ENCODE measurements at regions not wholly inside any gene's neighbourhood (a gene's known extent, or its start where the extent isn't known, plus 50 kb on each side); places are given as distances from the start of the nearest gene placed in this dataset.

DNA sequence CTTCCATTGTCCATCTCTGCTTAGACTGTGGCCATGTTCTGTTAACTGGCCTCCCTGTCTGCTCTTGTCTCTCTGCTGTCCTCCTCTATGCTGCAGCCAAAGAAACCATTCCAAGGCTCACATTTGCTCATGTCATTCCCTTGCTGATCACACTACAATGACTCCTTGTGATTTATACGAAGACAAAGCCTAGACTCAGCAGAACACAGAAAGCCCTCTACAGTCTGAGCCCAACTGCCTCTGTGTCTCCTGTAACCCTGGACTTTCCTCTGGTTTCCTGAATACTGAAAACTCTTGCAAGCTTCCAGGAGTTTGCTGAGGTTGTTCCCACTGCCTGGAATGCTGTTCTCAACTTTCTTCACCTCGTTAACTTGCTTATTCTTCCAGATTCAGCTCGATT is 191.8 kb downstream of the TMEM38B start:
- Histone ChIP-seq H3K4me1 (ENCODE audit: control insufficient read depth, insufficient read depth, low read length) (peaks cover 10% of the 10 kb centered on the region), H3K9me3 (ENCODE audit: control insufficient read depth, insufficient read depth, low read depth, low read length) (no peaks in the 10 kb centered on the region), H3K4me3 (ENCODE audit: low read depth, low read length) (no peak overlapping the region), H3K27ac (ENCODE audit: low read depth, low read length) (no peak overlapping the region), H3K27me3 (ENCODE audit: control insufficient read depth, insufficient read depth, low read length) (no peaks in the 10 kb centered on the region), H3K36me3 (ENCODE audit: control insufficient read depth, insufficient read depth, low read length) (no peaks in the 10 kb centered on the region), H3K9ac (ENCODE audit: low read length) (no peak overlapping the region)

GRCh38 chr9:105887679-105888078 is 193.3 kb downstream of the TMEM38B start:
- no peaks in the 10 kb centered on the region for H3K36me3 ChIP-seq (ENCODE audit: control insufficient read depth, insufficient read depth, low read length)
- H3K9me3 ChIP-seq (ENCODE audit: control insufficient read depth, insufficient read depth, low read depth, low read length) = no peaks in the 10 kb centered on the region
- H3K4me3 ChIP-seq (ENCODE audit: low read depth, low read length) = no peak overlapping the region
- H3K27me3 ChIP-seq (ENCODE audit: control insufficient read depth, insufficient read depth, low read length) = no peaks in the 10 kb centered on the region
- H3K4me1 ChIP-seq (ENCODE audit: control insufficient read depth, insufficient read depth, low read length) = peaks cover 10% of the 10 kb centered on the region
- H3K27ac ChIP-seq (ENCODE audit: low read depth, low read length) = no peak overlapping the region
- H3K9ac ChIP-seq (ENCODE audit: low read length) = no peak overlapping the region

DNA sequence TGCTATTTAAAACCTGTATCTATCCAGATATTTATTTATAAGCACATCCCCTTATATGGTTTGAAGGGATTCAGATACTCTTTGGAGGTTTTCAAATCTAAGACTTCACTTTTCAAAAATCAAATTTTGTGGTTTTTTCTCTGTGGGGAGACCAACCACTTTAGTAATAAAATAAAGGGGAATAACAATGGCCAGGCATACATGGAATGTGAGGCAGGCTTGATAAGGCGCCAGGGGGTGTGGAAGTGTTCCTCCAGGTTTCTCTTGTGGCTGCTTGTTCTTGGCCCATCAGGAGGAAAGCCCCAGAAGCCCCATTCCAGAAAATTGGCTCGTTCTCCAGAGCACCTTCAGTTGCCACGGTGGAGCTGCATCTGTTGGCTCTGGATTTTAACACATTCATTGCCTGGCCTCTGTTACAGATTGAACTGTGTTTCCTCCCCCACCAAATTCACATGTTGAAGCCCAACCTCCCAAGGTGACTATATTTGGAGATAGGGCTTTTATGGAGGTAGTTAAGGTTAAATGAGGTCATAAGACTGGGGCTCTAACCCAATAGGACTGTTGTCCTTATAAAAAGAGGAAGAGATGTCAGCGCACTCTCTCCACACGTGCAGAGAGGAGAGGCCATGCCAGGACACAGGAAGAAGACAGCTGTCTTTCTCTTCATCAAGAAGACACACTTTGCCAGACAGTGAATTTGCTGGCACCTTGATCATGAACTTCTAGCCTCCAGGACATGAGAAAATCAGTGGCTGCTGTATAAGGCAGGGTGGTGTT is 195.9 kb downstream of the TMEM38B start:
- H3K36me3 ChIP-seq (ENCODE audit: control insufficient read depth, insufficient read depth, low read length) = no peaks in the 10 kb centered on the region
- H3K27ac ChIP-seq (ENCODE audit: low read depth, low read length) = no peak overlapping the region
- H3K9me3 ChIP-seq (ENCODE audit: control insufficient read depth, insufficient read depth, low read depth, low read length) = no peaks in the 10 kb centered on the region
- H3K4me3 ChIP-seq (ENCODE audit: low read depth, low read length) = no peak overlapping the region
- peaks cover 10% of the 10 kb centered on the region for H3K4me1 ChIP-seq (ENCODE audit: control insufficient read depth, insufficient read depth, low read length)
- no peaks in the 10 kb centered on the region; the same call in 1 of the 2 replicates for H3K27me3 ChIP-seq (ENCODE audit: control insufficient read depth, insufficient read depth, low read length)
- no peak overlapping the region for H3K9ac ChIP-seq (ENCODE audit: low read length)

- no peaks in the 10 kb centered on the region for H3K9me3 ChIP-seq (ENCODE audit: control insufficient read depth, insufficient read depth, low read depth, low read length)
- no peaks in the 10 kb centered on the region for H3K36me3 ChIP-seq (ENCODE audit: control insufficient read depth, insufficient read depth, low read length)
- H3K27ac ChIP-seq (ENCODE audit: low read depth, low read length) = no peak overlapping the region
- H3K4me1 ChIP-seq (ENCODE audit: control insufficient read depth, insufficient read depth, low read length) = peaks cover 9% of the 10 kb centered on the region; the same call in 1 of the 2 replicates
- no peak overlapping the region for H3K4me3 ChIP-seq (ENCODE audit: low read depth, low read length)
- H3K9ac ChIP-seq (ENCODE audit: low read length) = no peak overlapping the region
- H3K27me3 ChIP-seq (ENCODE audit: control insufficient read depth, insufficient read depth, low read length) = no peaks in the 10 kb centered on the region
These were observed 205.8 kb downstream of the TMEM38B start for GRCh38 chr9:105900123-105900522.

- Histone ChIP-seq H3K36me3 (ENCODE audit: control insufficient read depth, insufficient read depth, low read length) (no peaks in the 10 kb centered on the region), H3K4me3 (ENCODE audit: low read depth, low read length) (no peak overlapping the region), H3K9ac (ENCODE audit: low read length) (no peak overlapping the region), H3K27ac (ENCODE audit: low read depth, low read length) (no peak overlapping the region), H3K4me1 (ENCODE audit: control insufficient read depth, insufficient read depth, low read length) (peaks cover 9% of the 10 kb centered on the region; the same call in 1 of the 2 replicates), H3K9me3 (ENCODE audit: control insufficient read depth, insufficient read depth, low read depth, low read length) (peaks cover 2% of the 10 kb centered on the region; the same call in 1 of the 2 replicates), H3K27me3 (ENCODE audit: control insufficient read depth, insufficient read depth, low read length) (no peaks in the 10 kb centered on the region)
These were observed 207.3 kb downstream of the TMEM38B start for GRCh38 chr9:105901514-105902109.

- H3K27me3 ChIP-seq (ENCODE audit: control insufficient read depth, insufficient read depth, low read length) = no peaks in the 10 kb centered on the region
- H3K4me1 ChIP-seq (ENCODE audit: control insufficient read depth, insufficient read depth, low read length) = peaks cover 32% of the 10 kb centered on the region
- H3K9me3 ChIP-seq (ENCODE audit: control insufficient read depth, insufficient read depth, low read depth, low read length) = peaks cover 4% of the 10 kb centered on the region; the same call in 1 of the 2 replicates
- no peak overlapping the region for H3K4me3 ChIP-seq (ENCODE audit: low read depth, low read length)
- no peak overlapping the region for H3K27ac ChIP-seq (ENCODE audit: low read depth, low read length)
- H3K9ac ChIP-seq (ENCODE audit: low read length) = no peak overlapping the region
- H3K36me3 ChIP-seq (ENCODE audit: control insufficient read depth, insufficient read depth, low read length) = no peaks in the 10 kb centered on the region
These were observed 213.7 kb downstream of the TMEM38B start for GRCh38 chr9:105908069-105908468.

DNA sequence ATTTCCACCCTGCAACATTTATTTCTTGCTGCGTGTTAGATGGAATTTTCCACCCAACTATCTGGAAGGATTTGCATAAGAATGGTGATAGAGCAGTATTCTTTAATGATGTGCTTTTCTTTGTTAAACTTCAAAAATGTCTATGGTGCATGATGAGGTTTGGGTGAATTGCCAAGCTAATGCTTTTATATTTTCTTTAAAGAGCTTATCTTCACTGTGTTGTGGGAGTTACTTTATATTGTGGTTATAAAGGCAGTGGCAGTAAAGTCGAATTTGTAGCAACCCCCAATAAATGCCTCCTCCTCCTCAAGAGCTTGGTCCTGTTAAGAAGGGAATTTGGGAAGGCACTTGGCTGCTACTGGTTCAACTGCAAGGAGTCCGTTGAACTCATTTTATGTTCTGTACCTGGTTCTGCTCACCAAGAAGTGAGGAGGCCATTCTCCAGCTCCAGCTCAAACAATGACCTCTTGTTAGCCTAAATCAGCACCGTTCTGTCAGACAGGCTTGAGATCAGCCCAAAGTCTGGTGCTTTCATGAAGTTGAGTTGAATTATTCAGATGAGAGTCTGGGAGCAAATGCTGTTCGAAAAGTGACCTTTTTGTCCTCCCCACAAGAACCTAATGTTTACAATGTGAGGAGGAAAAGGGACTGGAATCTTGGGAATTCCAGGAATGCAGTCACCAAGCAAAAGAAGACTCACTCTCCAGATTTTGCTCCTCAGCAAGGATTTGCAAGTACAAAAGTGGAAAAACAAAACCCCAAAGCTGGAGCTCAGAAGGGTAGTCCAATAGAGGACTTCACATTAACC is 217.0 kb downstream of the TMEM38B start:
- Histone ChIP-seq H3K4me1 (ENCODE audit: control insufficient read depth, insufficient read depth, low read length) (peaks cover 48% of the 10 kb centered on the region), H3K36me3 (ENCODE audit: control insufficient read depth, insufficient read depth, low read length) (no peaks in the 10 kb centered on the region), H3K4me3 (ENCODE audit: low read depth, low read length) (peak overlapping the region; percentile 40), H3K27me3 (ENCODE audit: control insufficient read depth, insufficient read depth, low read length) (no peaks in the 10 kb centered on the region), H3K27ac (ENCODE audit: low read depth, low read length) (peak overlapping the region; percentile 84), H3K9ac (ENCODE audit: low read length) (peak overlapping the region; percentile 60), H3K9me3 (ENCODE audit: control insufficient read depth, insufficient read depth, low read depth, low read length) (peaks cover 10% of the 10 kb centered on the region; the same call in 1 of the 2 replicates)

DNA sequence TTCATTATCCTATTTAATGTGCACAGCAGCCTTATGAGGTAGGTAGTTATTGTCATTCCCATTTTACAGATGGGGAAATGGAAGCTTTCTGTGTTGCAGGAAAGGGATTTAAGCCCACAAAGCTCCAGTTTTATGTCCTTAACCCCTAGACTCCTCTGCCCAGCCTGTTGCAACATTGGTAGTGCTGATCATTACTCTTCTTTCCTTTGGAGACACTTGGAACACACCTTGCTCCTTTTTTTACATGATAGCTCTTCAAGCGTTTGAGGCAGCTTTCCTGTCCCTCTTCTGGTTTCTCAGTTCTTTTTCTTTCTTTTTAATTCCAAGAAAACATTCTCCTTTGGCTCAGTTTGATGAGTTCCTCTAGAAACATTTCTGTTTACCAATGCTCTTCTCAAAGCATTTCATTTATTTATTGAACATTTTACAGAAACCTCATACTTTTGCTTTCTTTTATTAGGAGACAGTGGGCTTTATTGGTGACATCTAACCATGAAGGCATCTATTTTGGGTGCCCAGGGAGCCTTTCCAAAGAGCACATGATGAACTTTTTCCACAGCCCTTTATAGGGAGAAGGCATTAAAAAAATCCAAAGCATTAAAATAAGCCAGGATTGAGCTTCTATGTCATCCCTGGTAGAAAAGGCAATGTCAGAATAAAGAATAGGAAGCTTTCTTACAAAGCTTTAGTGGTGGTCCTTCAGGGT is 218.0 kb downstream of the TMEM38B start:
- Histone ChIP-seq H3K36me3 (ENCODE audit: control insufficient read depth, insufficient read depth, low read length) (no peaks in the 10 kb centered on the region), H3K4me1 (ENCODE audit: control insufficient read depth, insufficient read depth, low read length) (peaks cover 48% of the 10 kb centered on the region), H3K9ac (ENCODE audit: low read length) (peak overlapping the region; percentile 21), H3K27ac (ENCODE audit: low read depth, low read length) (peak overlapping the region; percentile 84), H3K27me3 (ENCODE audit: control insufficient read depth, insufficient read depth, low read length) (no peaks in the 10 kb centered on the region), H3K4me3 (ENCODE audit: low read depth, low read length) (peak overlapping the region; percentile 40; the same call in 1 of the 2 replicates), H3K9me3 (ENCODE audit: control insufficient read depth, insufficient read depth, low read depth, low read length) (0 out of 2 replicates have a peak, but pooled peaks cover 10% of the 10 kb centered on the region)

GRCh38 chr9:105912863-105913516 is 218.6 kb downstream of the TMEM38B start:
- no peak overlapping the region for H3K4me3 ChIP-seq (ENCODE audit: low read depth, low read length)
- peak overlapping the region; percentile 84; the same call in 1 of the 2 replicates for H3K27ac ChIP-seq (ENCODE audit: low read depth, low read length)
- H3K9ac ChIP-seq (ENCODE audit: low read length) = no peak overlapping the region
- no peaks in the 10 kb centered on the region for H3K36me3 ChIP-seq (ENCODE audit: control insufficient read depth, insufficient read depth, low read length)
- no peaks in the 10 kb centered on the region for H3K27me3 ChIP-seq (ENCODE audit: control insufficient read depth, insufficient read depth, low read length)
- H3K4me1 ChIP-seq (ENCODE audit: control insufficient read depth, insufficient read depth, low read length) = peaks cover 48% of the 10 kb centered on the region
- H3K9me3 ChIP-seq (ENCODE audit: control insufficient read depth, insufficient read depth, low read depth, low read length) = 0 out of 2 replicates have a peak, but pooled peaks cover 10% of the 10 kb centered on the region

DNA sequence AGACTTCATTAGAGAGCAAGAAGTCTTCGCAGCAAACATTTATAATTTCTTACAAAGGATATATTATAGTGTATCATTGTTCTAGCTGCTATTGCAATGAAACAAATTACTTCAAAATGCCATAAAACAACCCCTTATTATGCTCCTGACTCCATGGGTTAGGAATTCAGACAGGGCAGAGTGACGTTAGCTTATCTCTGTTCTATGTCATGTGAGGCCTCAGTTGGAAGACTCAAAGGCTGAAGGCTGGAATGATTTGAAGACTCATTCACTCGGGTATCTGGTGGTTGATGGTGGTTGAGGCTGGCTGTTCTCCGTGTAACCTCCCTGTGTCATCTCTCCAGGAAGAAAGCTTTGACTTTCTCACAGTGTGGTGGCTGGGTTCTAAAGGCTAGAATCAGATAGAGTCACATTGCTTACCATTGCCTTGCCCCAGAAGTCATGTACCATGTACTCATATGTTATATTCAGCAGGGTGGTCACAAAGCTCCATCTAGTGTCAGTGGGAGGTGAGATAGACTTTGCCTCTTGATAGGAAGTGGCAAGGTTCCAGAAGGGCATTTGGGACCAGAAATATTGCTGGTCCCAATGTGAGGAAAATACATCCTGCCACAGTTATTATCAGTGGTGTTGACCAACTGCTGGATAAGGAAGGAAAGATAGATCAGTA is 226.9 kb downstream of the TMEM38B start:
- no peaks in the 10 kb centered on the region for H3K4me1 ChIP-seq (ENCODE audit: control insufficient read depth, insufficient read depth, low read length)
- H3K27me3 ChIP-seq (ENCODE audit: control insufficient read depth, insufficient read depth, low read length) = no peaks in the 10 kb centered on the region
- no peak overlapping the region for H3K4me3 ChIP-seq (ENCODE audit: low read depth, low read length)
- no peaks in the 10 kb centered on the region for H3K36me3 ChIP-seq (ENCODE audit: control insufficient read depth, insufficient read depth, low read length)
- no peak overlapping the region for H3K27ac ChIP-seq (ENCODE audit: low read depth, low read length)
- no peak overlapping the region for H3K9ac ChIP-seq (ENCODE audit: low read length)
- H3K9me3 ChIP-seq (ENCODE audit: control insufficient read depth, insufficient read depth, low read depth, low read length) = 0 out of 2 replicates have a peak, but pooled peaks cover 5% of the 10 kb centered on the region
